GOT3 (cell line): ENCODE measurements at regions not wholly inside any gene's neighbourhood (a gene's known extent, or its start where the extent isn't known, plus 50 kb on each side); places are given as distances from the start of the nearest gene placed in this dataset.

Experiments
- DNase-seq: peaks from one replicate; lab custom pipeline; 2025; ENCODE audit warnings: mixed read lengths; lab: John Stamatoyannopoulos, UW

DNA sequence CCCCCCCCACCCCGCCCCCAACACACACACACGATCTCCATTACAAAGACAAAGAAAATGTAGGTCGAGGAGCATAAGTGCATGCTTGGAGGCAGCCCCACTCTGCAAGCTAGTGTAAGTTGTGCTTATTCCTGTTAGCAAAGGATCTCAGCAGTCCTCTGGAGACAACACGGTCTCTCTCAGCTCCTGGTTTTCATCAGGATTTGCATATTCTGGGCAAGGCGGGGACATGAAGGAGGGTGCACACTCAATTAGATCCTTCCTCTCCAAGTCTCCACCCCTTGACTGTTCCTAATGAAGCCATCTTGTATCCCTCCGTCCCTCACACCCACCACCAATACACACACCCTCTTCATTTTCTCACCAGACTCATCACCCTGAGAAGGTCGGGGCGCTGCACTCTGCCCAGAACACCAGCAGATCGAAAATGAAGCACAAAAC is 63.8 kb downstream of the MRPL46 start:
- no peak for DNase-seq

DNA sequence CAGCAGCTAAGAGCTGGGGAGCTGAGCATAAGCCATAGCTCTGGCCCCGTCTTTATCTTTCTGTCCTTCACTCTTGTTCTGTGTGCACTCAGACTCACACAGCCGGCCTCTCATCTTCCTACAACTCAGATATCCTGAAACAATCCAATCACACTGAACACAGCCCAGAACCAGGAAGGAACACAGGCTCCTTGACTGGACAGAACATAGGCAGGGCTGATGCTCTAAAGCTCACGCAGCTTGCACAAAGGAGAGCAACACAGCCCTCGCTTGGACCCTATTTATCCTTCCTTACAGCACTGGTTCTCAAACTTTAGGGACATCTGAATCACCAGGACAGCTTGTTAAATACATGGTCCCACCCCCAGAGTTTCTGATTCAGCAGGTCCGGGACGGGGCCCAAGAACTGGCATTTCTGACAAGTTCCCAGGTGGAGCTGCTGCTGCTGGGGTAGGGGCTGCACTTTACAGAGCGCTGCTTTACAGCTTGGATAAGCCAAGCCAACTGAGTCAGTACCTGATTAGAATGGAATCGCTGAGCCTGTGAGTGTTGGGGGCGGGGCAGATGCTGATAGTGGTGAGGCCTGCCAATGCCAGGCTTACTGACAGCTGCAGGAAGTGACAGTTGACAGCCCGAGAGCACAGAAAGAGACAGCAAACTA is 65.1 kb downstream of the MRPL46 start:
- DNase-seq, result no peak

DNA sequence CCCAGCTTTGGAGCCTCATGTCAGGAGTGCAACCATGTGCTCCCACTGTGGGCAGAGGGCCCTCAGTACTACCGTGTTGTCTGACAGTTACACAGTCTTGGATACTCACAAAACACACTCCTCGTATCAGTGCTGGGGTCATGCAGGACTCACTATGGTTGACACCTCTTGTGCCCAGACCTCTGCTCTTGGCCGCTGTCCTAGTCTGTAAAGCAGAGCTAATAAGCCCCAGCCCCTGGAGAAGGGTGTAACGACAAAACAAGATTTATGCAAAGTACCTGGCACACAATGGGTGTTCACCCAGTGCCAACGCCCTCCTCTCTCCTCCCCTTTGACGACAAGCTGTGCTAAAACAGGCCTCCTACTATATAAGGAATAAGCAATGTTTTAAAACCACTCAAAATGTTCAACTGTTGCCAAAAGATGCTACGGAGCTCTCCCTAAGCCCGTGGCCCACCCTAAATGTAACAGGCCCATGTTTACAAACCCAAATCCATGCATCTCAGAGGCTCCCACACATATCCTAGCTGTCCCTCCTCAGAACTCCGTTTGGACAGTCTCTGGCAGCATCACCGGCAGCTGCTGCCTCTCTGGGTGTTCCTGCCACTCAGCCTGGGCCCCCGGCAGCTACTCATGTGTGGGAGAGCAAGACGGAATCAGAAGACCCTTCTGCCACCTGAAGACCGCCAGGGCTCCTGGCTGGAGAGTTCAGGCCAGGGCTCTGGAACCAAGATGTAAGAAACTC is 65.8 kb downstream of the MRPL46 start:
- DNase-seq, result no peak

DNA sequence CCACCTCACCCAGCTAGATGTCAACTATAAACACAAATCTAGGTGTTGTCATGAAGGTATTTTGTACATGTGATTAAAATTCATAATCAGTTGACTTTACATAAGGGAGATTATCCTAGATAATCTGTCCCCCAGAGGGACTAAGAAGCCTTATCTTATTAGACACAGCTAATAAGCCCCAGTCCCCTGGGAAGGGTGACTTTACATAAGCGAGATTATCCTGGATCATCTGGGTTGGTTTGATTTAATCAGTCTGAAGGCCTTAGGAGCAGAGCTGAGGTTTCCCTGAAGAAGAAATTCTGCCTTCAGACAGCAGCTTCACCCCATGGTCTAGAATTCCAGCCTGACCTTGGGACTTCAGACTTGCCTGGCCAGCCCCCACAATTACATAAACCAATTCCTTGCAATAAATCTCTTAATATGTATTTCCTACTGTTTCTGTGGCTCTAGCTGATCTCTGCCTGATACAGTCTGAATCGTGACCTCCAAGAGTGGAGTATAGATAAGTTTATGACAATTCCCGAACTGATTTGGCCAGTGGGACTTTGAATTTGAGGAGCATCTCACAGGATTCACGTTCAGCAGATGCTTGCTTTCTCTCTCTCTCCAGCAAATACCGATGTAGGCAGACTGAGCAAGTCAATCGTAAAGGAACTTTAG is 66.5 kb downstream of the MRPL46 start:
- no peak for DNase-seq

DNA sequence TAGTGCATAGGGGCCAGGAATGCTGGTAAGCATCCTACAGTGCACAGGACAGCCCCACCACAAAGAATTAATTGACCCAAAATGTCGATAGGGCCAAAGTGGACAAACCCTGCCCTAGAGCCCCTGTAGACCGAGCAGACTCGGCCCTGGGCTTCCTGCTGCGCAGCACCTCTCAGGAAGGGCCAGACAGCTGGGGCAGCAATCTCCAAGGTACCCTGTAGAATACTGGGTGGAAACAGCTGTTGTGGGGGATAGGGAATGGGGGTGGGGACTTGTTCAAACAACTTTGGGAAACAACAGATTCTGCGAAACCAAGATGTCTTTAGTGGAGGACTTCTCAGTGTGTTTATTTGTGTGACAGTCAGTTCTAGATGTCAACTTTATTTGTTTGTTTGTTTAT is 67.1 kb downstream of the MRPL46 start:
- no peak for DNase-seq

DNA sequence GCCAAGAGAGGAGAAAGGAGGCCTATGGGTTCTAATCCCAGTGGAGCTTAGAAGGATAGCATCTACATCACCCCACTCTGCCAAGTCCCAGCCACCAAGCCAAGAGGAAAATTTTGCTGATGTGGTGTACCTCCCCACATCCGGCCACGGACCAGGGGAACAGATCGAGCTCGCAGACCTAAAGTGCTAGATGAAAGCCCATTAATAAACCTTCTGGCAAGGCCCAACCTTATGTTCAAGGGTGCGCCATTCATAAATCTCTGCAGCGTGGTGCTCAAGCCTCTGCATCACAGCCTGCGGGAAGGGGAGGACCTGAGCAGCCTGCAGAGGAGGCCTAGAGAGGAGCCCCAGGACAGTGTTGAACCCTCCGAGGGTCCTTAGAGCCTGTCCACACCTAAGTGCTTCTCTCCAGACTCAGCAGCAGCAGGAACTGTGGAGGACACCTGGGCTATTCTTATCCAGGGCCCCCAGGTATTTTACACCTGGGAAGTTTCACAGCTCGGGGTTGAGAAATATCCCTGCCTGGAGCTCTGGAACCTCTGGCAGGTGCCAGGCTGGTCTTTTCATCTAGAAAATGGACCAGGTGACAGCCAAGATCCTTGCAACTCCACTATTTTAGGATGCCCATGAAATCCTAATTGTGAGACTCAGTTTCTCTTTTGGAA is 68.0 kb downstream of the MRPL46 start:
- no peak for DNase-seq

DNA sequence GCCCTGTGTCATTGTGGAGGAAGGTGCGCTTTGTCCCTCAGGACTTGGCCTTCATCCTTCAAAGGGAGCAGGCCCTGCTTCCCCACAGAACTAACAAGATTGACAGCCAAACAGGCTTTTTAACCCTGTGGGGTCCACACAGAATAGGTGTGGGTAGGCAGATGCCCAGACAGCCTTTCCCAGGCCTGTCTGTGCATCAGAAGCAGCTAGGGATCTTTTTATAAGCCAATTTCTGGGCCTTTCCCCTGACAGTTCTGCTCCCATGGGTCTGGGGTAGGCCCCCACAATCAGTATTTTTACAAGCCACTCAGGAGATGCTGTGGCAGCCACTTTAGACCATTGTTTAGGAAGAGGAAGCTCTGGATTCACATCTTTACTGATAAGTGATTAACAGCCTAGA is 69.2 kb downstream of the MRPL46 start:
- no peak for DNase-seq

DNA sequence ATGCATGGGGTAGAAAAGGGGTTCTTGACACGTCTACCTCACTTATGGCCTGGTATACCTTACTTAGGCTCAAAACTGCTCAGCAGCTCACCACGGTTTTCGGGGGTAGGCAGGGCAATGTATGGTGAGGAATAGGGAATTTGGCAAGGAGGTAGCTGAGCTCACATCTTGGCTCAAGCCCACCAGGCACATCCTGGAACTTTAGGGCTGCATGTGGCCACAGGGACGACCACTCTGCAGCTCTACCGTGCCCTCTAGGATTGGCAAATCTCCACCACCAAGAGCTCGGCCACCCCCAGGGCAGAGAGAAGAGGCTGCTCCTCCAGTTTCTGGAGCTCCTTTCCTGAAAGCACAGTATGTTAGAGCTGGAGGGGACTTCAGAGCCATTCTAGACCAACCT is 69.7 kb downstream of the MRPL46 start:
- no peak for DNase-seq

DNA sequence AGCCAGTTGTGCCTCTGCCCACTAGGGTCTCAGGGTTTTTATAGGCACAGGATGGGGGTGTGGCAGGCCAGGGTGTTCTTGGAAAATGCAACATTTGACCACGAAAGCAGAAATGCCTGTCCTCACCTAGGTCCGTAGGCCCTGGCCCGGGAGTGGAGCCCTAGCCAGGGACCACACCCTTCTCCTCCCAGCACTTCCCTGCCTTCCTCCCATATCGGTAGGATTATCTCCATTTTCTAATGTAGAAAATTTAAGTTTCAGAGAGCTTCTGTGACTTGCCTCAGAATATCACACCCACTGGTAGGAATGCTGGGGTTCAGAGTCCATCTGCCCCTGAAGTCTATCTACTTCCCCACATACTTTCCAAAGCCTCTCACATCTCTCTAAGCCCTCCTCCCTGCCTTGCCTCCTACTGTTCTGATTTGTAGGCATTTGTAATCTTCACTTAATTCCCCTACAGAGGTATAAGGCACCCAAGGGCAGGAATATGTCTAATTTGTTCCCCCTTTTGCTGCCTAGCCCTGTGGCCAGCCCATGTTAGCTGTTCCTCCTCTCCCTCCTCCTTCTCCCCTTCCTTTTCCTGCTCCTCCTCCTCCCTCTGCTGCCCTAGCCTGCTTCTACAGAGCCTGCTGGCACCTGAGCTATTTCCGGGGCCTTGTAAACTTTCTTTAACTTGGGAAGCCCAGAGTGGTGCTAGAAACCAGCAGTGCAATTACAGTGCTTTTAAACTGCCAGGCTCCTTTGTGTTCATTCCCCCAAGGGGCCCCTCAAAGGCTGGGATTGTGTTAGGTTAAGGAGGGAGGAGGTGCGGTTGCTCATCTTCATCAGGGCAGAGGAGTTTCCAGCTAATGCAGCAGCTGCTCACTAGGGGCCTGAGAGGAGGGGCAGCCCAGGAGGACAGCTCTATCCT is 71.1 kb downstream of the MRPL46 start:
- DNase-seq, result no peak

DNA sequence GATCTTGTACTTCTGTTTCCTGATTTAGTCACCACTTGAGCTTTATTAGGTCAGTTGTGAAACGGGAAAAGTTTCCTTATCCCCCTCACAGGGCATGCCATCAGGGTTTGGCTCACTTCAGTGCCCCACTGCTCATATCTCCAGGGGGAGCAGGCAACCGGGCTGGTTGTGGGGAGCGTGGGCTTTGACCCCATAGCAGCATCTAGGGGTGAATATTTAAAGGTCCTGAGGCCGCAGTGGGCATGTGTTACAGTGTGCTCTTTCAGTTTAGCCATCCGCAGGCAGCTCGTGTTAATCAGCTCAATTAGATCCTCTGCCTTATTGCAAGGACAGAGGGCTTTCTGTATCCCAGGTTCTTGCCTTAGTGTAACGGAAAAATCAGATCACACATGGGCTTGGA is 71.9 kb downstream of the MRPL46 start:
- no peak for DNase-seq

DNA sequence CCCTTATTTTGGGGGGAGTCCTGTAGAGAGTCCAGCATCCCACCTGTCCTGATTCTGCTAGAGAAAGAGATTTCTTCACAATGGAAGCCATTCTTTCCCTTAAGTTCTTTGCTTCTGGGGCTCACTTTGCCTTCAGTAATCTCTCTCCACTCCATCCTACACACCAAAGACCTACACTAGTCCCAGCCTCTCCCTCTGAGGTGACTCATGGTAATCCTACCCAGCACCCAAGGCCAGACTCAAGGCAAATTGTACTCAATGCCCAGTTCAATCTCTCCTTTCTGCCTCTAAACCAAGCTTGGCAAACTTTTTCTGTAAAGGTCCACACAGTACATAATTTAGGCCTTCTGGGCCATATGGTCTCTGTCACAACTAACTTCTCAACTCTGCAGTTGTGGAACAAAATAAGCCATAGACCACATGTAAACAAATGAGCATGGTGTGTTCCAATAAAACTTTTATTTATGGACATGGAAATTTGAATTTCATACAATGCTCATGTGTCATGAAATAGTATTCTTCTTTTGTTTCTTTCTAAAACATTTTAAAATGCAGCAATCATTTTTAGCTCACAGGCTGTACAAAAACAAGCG is 72.5 kb downstream of the MRPL46 start:
- no peak for DNase-seq

DNA sequence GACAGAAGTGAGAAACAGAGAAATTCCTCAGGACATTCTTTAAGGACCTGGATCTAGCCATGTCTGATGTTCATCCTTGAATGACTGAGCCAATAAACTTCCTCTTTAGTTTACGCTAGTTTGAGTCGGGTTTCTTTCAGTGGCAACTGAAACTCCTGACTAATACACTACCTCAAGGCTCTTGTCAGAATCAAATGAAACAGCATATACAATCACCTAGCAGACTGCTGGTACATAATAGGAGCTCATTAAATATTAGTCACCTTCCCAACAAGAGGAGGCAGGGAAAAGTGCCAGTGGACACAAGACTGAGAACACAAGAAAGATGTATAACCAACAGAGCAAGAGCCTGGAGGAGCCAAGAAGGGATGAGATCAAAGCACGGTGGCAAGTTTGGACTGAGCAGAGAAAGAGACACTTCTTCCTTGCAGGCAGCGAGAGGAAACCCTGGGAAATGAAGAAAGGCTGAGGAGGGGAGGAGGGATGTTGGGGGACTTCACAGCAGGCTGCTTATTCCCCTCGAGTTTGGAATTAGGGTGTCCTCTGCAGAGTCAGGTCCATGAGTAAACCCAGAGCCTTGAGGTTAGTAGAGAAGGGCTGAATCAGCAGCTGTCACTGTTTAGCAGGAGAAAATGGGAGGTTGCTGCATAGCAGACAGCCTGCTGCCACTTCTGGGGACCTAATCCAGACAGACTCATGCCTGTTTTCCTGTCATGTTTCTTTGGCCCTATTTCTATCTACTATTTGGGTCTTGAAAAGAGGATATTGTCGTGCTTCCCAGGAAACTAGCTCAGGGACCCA is 73.3 kb downstream of the MRPL46 start:
- no peak for DNase-seq

DNA sequence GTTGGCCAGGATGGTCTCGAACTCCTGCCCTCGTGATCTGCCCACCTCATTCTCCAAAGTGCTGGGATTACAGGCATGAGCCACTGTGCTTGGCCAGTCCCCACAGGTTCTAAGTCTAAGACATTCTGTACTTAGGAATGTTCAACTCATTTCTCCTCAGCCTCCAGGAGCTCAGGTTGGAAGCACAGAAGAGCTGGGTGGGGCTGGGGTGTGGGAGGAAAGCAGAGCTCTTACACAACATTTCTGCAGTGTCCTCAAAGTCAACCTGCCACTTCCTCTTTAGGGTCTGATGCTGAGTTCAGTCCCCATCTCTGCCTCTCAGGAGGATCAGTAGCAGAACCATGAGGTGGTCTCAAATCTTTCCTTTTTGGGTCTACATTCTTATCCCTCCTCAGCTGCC is 75.5 kb downstream of the MRPL46 start:
- no peak for DNase-seq

DNA sequence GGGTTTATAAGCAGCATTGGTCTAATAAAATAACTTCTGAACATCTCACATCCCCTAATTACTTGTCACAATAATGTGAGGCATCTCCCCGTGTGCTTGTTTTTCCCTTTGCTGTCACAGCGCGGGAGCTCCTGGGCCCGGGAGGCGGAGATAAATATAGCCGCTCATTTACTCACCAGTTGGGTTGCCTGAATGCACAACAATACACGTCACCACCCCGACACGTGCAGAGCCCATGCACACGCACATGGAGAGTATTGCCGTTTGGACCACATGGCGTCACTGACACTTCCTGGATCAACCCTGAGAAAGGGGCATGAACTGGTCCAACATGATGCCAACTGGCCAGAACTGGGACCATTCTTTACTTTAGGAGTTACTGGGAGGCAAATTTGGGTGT is 76.2 kb downstream of the MRPL46 start:
- DNase-seq, result no peak

DNA sequence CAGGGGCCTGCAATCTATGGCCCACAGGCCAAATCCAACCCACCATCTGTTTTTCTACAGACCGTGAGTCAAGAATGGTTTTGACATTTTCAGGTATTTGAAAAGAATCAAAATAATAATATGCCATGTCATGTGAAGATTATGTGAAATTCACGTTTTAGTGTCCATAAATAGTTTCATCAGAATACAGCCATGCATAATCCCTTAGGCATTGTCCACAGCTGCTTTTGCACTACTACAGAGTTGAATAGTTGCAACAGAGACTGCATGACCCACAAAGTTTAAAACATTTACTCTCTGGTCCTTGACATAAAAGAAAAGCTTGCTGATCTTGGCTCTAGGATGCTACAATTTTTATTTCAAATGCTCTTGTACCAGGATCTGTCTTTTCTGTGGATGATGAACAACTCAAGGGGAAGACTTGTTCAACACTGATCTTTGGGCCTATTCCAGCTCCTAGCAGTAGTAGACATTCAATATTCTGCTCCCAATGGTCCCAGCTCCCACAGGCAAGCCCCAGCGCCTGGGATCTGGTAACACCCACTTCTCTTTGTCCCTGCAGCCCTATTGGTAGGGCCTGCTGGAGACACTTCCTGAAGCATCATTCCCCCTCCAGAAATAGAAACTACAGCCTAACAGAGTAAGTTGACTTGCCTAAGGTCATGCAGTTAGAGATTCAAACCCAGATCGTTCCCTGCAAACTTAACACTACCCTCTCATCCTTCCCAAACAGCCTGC is 76.9 kb downstream of the MRPL46 start:
- DNase-seq, result no peak

DNA sequence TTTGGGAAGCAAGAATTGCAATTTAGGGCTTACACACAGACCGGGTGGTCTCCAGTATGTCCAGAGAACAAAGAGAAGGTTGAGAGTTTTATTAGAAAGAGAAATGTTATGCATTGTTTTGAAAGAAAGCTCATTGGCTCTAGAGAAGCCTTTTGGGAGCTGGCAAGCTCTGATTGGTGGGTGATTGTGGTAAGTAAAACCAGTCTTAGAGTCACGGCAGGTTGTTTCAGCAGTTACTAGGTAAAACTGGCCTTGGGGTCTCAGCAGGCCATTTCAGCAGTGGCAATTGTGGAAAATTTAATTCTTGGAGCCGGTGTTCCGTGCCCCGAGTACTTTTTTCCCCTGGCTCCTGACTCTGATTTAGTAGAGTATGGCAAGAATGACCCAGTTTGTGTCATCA is 78.1 kb downstream of the MRPL46 start:
- no peak for DNase-seq

DNA sequence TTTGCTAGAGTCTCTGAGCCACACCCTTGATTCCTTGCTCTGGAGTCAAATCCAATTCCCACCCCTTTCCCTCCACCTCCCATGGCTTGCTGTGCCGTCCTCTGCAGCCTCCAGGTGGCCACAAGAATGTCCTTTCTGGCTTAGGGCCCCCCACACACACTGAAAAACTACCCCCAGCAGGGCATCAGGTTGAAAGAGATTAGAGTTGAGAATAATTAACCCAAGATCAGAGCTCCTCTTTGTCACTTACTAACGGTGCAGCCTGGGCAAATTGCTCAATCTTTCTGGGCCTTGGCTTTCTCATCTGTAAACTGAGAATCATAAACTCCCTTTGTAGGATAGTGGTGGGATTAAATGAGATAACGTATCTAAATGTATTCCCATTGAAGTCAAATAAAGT is 78.5 kb downstream of the MRPL46 start:
- DNase-seq, result no peak

DNA sequence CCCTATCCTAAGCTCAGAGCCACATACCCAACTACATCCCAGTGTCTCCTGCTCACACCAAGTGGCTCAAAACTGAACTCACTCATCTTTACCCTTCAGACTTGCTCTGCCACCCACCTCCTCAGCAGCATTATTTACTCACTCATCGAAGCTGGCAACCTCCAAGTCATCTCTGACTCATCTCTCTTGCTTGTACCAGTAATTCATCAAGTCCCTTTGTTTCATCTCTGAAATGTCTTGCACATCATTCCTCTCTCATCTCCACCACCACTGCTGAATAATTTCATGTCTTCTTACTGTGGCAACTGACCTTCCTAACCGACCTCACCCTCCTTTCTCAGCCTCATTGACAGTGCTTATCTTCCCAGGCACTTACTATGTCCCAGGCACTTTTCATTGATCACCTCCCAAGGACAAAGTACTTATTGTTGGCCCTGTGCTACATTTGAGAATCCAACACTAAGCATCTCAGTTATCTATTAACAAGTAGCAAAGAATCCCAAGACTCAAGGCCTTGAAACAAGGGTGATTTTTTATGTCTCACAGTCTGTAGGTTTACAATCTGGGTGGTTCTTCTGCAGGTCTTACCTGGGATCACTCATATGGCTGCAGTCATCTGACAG is 82.0 kb downstream of the MRPL46 start:
- no peak for DNase-seq

DNA sequence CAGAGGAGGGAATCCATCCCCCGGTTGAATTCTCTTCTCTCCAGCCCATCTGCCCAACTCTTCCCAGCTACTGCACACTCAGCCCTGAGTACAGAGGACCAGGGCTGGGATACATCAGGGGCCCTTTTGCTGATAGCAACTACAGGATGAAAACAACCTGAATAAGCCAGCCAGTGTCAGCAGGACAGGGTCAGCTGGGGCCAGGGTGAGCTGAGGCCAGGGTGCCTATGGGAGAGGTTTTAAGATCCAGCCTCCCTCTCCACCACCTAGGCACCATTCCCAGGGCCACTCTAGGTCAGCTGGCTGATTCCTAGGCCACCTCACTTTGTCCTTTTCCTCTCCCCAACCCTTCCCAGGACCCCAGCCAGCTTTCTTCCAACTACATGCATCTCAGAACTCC is 83.8 kb downstream of the MRPL46 start:
- no peak for DNase-seq
